Esophagus muscularis mucosa (tissue), 4 donors: ENCODE measurements at regions not wholly inside any gene's neighbourhood (a gene's known extent, or its start where the extent isn't known, plus 50 kb on each side); places are given as distances from the start of the nearest gene placed in this dataset.

ENCODE experiments used
- CTCF ChIP-seq, 3 experiments: fragments of 200-600 bp in 2 of 3; fragments of 450-650 bp in 1 of 3; sonication (generic) in 2 of 3; IDR thresholded peaks; one replicate each; pipeline ENCODE4 v1.5.1; 2017 to 2019; ENCODE audit warnings: antibody characterized with exemption in 3 of 3, mild to moderate bottlenecking in 2 of 3, moderate library complexity in 1 of 3
- EP300 ChIP-seq: sonication (generic); formaldehyde crosslinking; IDR thresholded peaks from one replicate; pipeline ENCODE4 v1.6.1; 2017; ENCODE audit warnings: antibody characterized with exemption
- POLR2A ChIP-seq: fragments of 450-650 bp; IDR thresholded peaks from one replicate; pipeline ENCODE4 v1.6.1; 2017; ENCODE audit warnings: antibody characterized with exemption, moderate library complexity, mild to moderate bottlenecking, low read depth
- POLR2AphosphoS5 ChIP-seq, 2 donors: sonication (generic); formaldehyde crosslinking; IDR thresholded peaks; one replicate each; pipeline ENCODE4 v1.6.1; 2017; ENCODE audit warnings: antibody characterized with exemption in 2 of 2

GRCh38 chr22:47564158-47564450 is 801.7 kb downstream of the TBC1D22A start:
- no peak for TF ChIP-seq CTCF (IDR thresholded peaks at IDR 0.05)
- no peak for TF ChIP-seq POLR2AphosphoS5 (IDR thresholded peaks at IDR 0.05)
- no peak for TF ChIP-seq POLR2A
- no peak for TF ChIP-seq EP300
